HCT116 (cell line): ENCODE measurements at regions not wholly inside any gene's neighbourhood (a gene's known extent, or its start where the extent isn't known, plus 50 kb on each side); places are given as distances from the start of the nearest gene placed in this dataset.

Source experiments
- ATAC-seq: fragments of 200-7000 bp; cut with Tn5 transposase; 2 replicates; pipeline ENCODE4 v1.9.1; 2020; ENCODE audit warnings: mild to moderate bottlenecking, moderate library complexity
- BruUV-seq: library from RNA; stranded (reverse); fragments of 400-500 nt; replicated peaks from 2 replicates; lab custom pipeline; 2021; lab: Mats Ljungman, UMichigan
- CTCF ChIA-PET: fragments of 300-600 bp; sonication (Branson Sonifier 250); formaldehyde crosslinking; loops from one replicate; lab custom pipeline; 2021; ENCODE audit warnings: antibody characterized with exemption; lab: Charles Lee
- POLR2A ChIA-PET: fragments of 300-600, 350-600 bp; sonication (Branson Sonifier 250); formaldehyde crosslinking; loops from one replicate; lab custom pipeline; 2021; ENCODE audit warnings: antibody characterized with exemption; lab: Charles Lee
- RAD21 ChIA-PET, 2 experiments: fragments of 300-600 bp; sonication (Branson Sonifier 250); formaldehyde crosslinking; loops; one replicate each; lab custom pipeline; 2023; ENCODE audit warnings: low total read pairs in 2 of 2; ENCODE audit not compliant: uncharacterized antibody in 2 of 2, unreplicated experiment in 2 of 2, low non-redundant PET in 1 of 2; lab: Charles Lee
- DNase-seq: peaks from one replicate; pipeline ENCODE4 v3.0.0-alpha.2; 2010; ENCODE audit warnings: low read depth, low spot score
- H2AFZ ChIP-seq: fragments of 200-600 bp; shearing (Covaris generic), sonication (generic); 2 replicates; pipeline ENCODE4 v1.6.1; 2017; ENCODE audit warnings: low read depth, mixed run types, mixed read lengths, antibody characterized with exemption, low read length; ENCODE audit not compliant: poor library complexity, severe bottlenecking
- H3K27ac ChIP-seq: 2 replicates; pipeline ENCODE4 v1.5.1; 2012; ENCODE audit warnings: low read depth, low read length
- H3K27me3 ChIP-seq: fragments of 200-600 bp; sonication (generic); 2 replicates; pipeline ENCODE4 v1.6.1; 2016; ENCODE audit warnings: mixed run types, low read length, mixed read lengths; ENCODE audit not compliant: insufficient read depth
- H3K36me3 ChIP-seq, 2 experiments: fragments of 200-500 bp in 1 of 2; fragments of 200-600 bp in 1 of 2; sonication (Bioruptor generic) in 1 of 2; sonication (generic) in 1 of 2; 2 replicates each; pipeline versions ENCODE4 v1.5.1 to v1.6.1; 2014 to 2016; ENCODE audit warnings: low read length in 2 of 2, inconsistent platforms in 1 of 2, mixed read lengths in 1 of 2, mixed run types in 1 of 2; ENCODE audit not compliant: insufficient read depth in 2 of 2, control insufficient read depth in 1 of 2
- H3K4me1 ChIP-seq, 2 experiments: fragments of 200-600 bp in 1 of 2; sonication (generic) in 1 of 2; 2 replicates each; pipeline versions ENCODE4 v1.5.1 to v1.6.1; 2012 to 2017; ENCODE audit warnings: low read length in 2 of 2, inconsistent platforms in 1 of 2, mild to moderate bottlenecking in 1 of 2, mixed read lengths in 1 of 2, mixed run types in 1 of 2, moderate library complexity in 1 of 2; ENCODE audit not compliant: insufficient read depth in 2 of 2, control insufficient read depth in 1 of 2
- H3K4me2 ChIP-seq: fragments of 200-600 bp; sonication (generic); 2 replicates; pipeline ENCODE4 v1.6.1; 2017; ENCODE audit warnings: mixed run types, low read length, mixed read lengths
- H3K4me3 ChIP-seq, 2 experiments: fragments of 200-600 bp in 1 of 2; sonication (generic) in 1 of 2; replicated peaks in 1 of 2; 2 replicates each; pipeline ENCODE4 v1.5.1; 2011 to 2016; ENCODE audit warnings: low read length in 2 of 2, control low read depth in 1 of 2, low read depth in 1 of 2, mild to moderate bottlenecking in 1 of 2, mixed read lengths in 1 of 2, mixed run types in 1 of 2
- H3K79me2 ChIP-seq: fragments of 200-600 bp; sonication (generic); 2 replicates; pipeline ENCODE4 v1.6.1; 2017; ENCODE audit warnings: mild to moderate bottlenecking, mixed run types, low read length, moderate library complexity, mixed read lengths; ENCODE audit not compliant: insufficient read depth
- H3K9ac ChIP-seq: fragments of 200-600 bp; sonication (generic); 2 replicates; pipeline ENCODE4 v1.6.1; 2016; ENCODE audit warnings: low read length, mixed read lengths
- H3K9me2 ChIP-seq: fragments of 200-600 bp; sonication (generic), shearing (Covaris generic); 2 replicates; pipeline ENCODE4 v1.6.1; 2017; ENCODE audit warnings: mixed run types, mild to moderate bottlenecking, moderate library complexity; ENCODE audit not compliant: insufficient read depth
- H3K9me3 ChIP-seq, 2 experiments: fragments of 200-500 bp in 1 of 2; fragments of 200-600 bp in 1 of 2; sonication (Bioruptor generic) in 1 of 2; sonication (generic) in 1 of 2; 2 replicates each; pipeline ENCODE4 v1.6.1; 2014 to 2017; ENCODE audit warnings: low read length in 2 of 2, mixed read lengths in 2 of 2, inconsistent platforms in 1 of 2, low read depth in 1 of 2, mild to moderate bottlenecking in 1 of 2, mixed run types in 1 of 2, moderate library complexity in 1 of 2; ENCODE audit not compliant: control insufficient read depth in 1 of 2, insufficient read depth in 1 of 2
- H4K20me1 ChIP-seq: fragments of 200-600 bp; sonication (generic), shearing (Covaris generic); 2 replicates; pipeline ENCODE4 v1.6.1; 2017; ENCODE audit warnings: mixed run types, mild to moderate bottlenecking, moderate library complexity; ENCODE audit not compliant: insufficient read depth
- CBX3 ChIP-seq: IDR thresholded peaks from 2 replicates; pipeline ENCODE4 v1.6.1; 2012; ENCODE audit warnings: low read depth
- CEBPB ChIP-seq: IDR thresholded peaks from 2 replicates; pipeline ENCODE4 v1.6.1; 2012; ENCODE audit warnings: low read depth
- CTCF ChIP-seq, 3 experiments: fragments of 200-600 bp in 1 of 3; sonication (generic) in 1 of 3; IDR thresholded peaks in 2 of 3; conservative IDR thresholded peaks in 1 of 3; 2 replicates each; pipeline ENCODE4 v1.5.1; 2012 to 2017; ENCODE audit warnings: low read depth in 2 of 3, low read length in 2 of 3, antibody characterized with exemption in 1 of 3, borderline replicate concordance in 1 of 3, control low read depth in 1 of 3, mild to moderate bottlenecking in 1 of 3, mixed read lengths in 1 of 3, mixed run types in 1 of 3, moderate library complexity in 1 of 3; ENCODE audit not compliant: insufficient read depth in 1 of 3
- EGR1 ChIP-seq: IDR thresholded peaks from 2 replicates; pipeline ENCODE4 v1.6.1; 2012; ENCODE audit warnings: low read depth
- ELF1 ChIP-seq: IDR thresholded peaks from 2 replicates; pipeline ENCODE4 v1.6.1; 2012; ENCODE audit warnings: low read depth, borderline replicate concordance
- EZH2 ChIP-seq: fragments of 200-600 bp; sonication (generic); IDR thresholded peaks from 2 replicates; pipeline ENCODE4 v1.6.1; 2017; ENCODE audit warnings: antibody characterized with exemption, mixed run types
- EZH2phosphoT487 ChIP-seq: fragments of 200-600 bp; IDR thresholded peaks from 2 replicates; pipeline ENCODE4 v1.6.1; 2018; ENCODE audit warnings: antibody characterized with exemption, borderline replicate concordance
- POLR2A ChIP-seq: IDR thresholded peaks from 2 replicates; pipeline ENCODE4 v1.7.0; 2011; ENCODE audit warnings: borderline replicate concordance; ENCODE audit not compliant: insufficient read depth, insufficient read length; ENCODE audit errors: extremely low read depth
- POLR2AphosphoS5 ChIP-seq: IDR thresholded peaks from 2 replicates; pipeline ENCODE4 v1.6.1; 2011; ENCODE audit warnings: mild to moderate bottlenecking, low read depth, low read length, moderate library complexity
- RAD21 ChIP-seq: IDR thresholded peaks from 2 replicates; pipeline ENCODE4 v1.6.1; 2012; ENCODE audit warnings: low read depth, mild to moderate bottlenecking
- REST ChIP-seq: IDR thresholded peaks from 2 replicates; pipeline ENCODE4 v1.6.1; 2012; ENCODE audit warnings: low read depth
- SIN3A ChIP-seq: IDR thresholded peaks from 2 replicates; pipeline ENCODE4 v1.6.1; 2012; ENCODE audit warnings: low read depth
- SP1 ChIP-seq: IDR thresholded peaks from 2 replicates; pipeline ENCODE4 v1.6.1; 2012; ENCODE audit warnings: low read depth
- SRF ChIP-seq: IDR thresholded peaks from 2 replicates; pipeline ENCODE4 v1.6.1; 2012; ENCODE audit warnings: low read depth
- TCF7L2 ChIP-seq: IDR thresholded peaks from 2 replicates; pipeline ENCODE4 v1.7.0; 2011; ENCODE audit warnings: borderline replicate concordance, inconsistent platforms; ENCODE audit not compliant: insufficient read depth, insufficient read length; ENCODE audit errors: extremely low read depth
- YY1 ChIP-seq: IDR thresholded peaks from 2 replicates; pipeline ENCODE4 v1.6.1; 2011; ENCODE audit warnings: low read length, low read depth, moderate library complexity, mild to moderate bottlenecking; ENCODE audit not compliant: insufficient replicate concordance; ENCODE audit errors: extremely low read depth
- ZBTB33 ChIP-seq: IDR thresholded peaks from 2 replicates; pipeline ENCODE4 v1.6.1; 2011; ENCODE audit warnings: mild to moderate bottlenecking, low read length, moderate library complexity; ENCODE audit not compliant: insufficient replicate concordance; ENCODE audit errors: extremely low read depth
- ZFX ChIP-seq: fragments of 450-650 bp; IDR thresholded peaks from 2 replicates; pipeline ENCODE4 v1.6.1; 2017
- ZNF274 ChIP-seq: fragments of 200-500 bp; sonication (Bioruptor generic); IDR thresholded peaks from 2 replicates; pipeline ENCODE4 v1.6.1; 2014; ENCODE audit warnings: mild to moderate bottlenecking, low read depth, low read length, inconsistent platforms
- intact Hi-C: fragments of 100-400 bp; cut with micrococcal nuclease; formaldehyde crosslinking; loops from 2 replicates; pipeline ENCODE4 v1.10.0; 2022

GRCh38 chr10:81548160-81548559, 326.8 kb upstream of the NRG3 start:
- CTCF ChIA-PET, result no interaction called here
- TF ChIP-seq ELF1, result no peak
- no peak for TF ChIP-seq SP1
- TF ChIP-seq SRF, result no peak
- no peak for TF ChIP-seq REST
- no peak for TF ChIP-seq CBX3
- no peak for TF ChIP-seq EGR1
- no peak for TF ChIP-seq YY1
- no peak for TF ChIP-seq RAD21
- TF ChIP-seq SIN3A, result no peak
- TF ChIP-seq EZH2phosphoT487, result no peak
- no peak for TF ChIP-seq CTCF (IDR thresholded peaks at IDR 0.05 in 2 of 3, conservative IDR thresholded peaks at IDR 0.05 in 1 of 3; ENCODE audit: borderline replicate concordance in 1 of 3, insufficient read depth in 1 of 3, low read depth in 2 of 3, low read length in 2 of 3)
- no peak for TF ChIP-seq POLR2AphosphoS5
- no peak for TF ChIP-seq TCF7L2
- TF ChIP-seq EZH2, result no peak
- TF ChIP-seq ZBTB33, result no peak
- no peak for TF ChIP-seq ZNF274
- no peak for TF ChIP-seq ZFX
- no peak for TF ChIP-seq POLR2A
- TF ChIP-seq CEBPB, result no peak
- TF ChIP-seq, all 23 proteins: peak for 0
- peaks cover 3 to 18% of the 10 kb centered on the region in 2 experiments; a peak in 2 of 4 replicates for H3K9me3 ChIP-seq

More at GRCh38 chr10:81548160-81548559, 326.8 kb upstream of the NRG3 start:
- ChIA-PET POLR2A (no interaction called here), RAD21 (no interaction called here)
- no TSS peak for BruUV-seq
- Histone ChIP-seq H3K4me3 (no peak overlapping the region), H3K4me2 (no peak overlapping the region), H3K9ac (no peak overlapping the region), H4K20me1 (no peaks in the 10 kb centered on the region), H3K4me1 (no peaks in the 10 kb centered on the region), H3K27me3 (no peaks in the 10 kb centered on the region), H3K36me3 (no peaks in the 10 kb centered on the region), H3K27ac (no peak overlapping the region), H2AFZ (no peak overlapping the region), H3K9me2 (no peaks in the 10 kb centered on the region), H3K79me2 (no peaks in the 10 kb centered on the region)
- DNase-seq, result no peak
- intact Hi-C loops, result no loop called here
- ATAC-seq, result no peak
